Calu3 (cell line): ENCODE measurements at regions not wholly inside any gene's neighbourhood (a gene's known extent, or its start where the extent isn't known, plus 50 kb on each side); places are given as distances from the start of the nearest gene placed in this dataset.

Experiments used
- BruUV-seq: library from RNA; stranded (reverse); fragments of 400-500 nt; replicated peaks from 2 replicates; lab custom pipeline; 2021; lab: Mats Ljungman, UMichigan
- CTCF ChIA-PET: fragments of 300-600 bp; sonication (Branson Sonifier 250); formaldehyde crosslinking; loops from one replicate; lab custom pipeline; 2022; ENCODE audit warnings: antibody characterized with exemption; lab: Charles Lee
- DNase-seq: peaks from one replicate; pipeline ENCODE4 v3.0.0; 2022
- H3K27ac Mint-ChIP-seq: one replicate; pipeline ENCODE4 v1.8.0; 2022; ENCODE audit warnings: mixed read lengths; ENCODE audit not compliant: unreplicated experiment
- H3K27me3 Mint-ChIP-seq: one replicate; pipeline ENCODE4 v1.8.0; 2022; ENCODE audit warnings: mixed read lengths; ENCODE audit not compliant: unreplicated experiment
- H3K36me3 Mint-ChIP-seq: one replicate; pipeline ENCODE4 v1.8.0; 2022; ENCODE audit warnings: mild to moderate bottlenecking, moderate library complexity, mixed read lengths; ENCODE audit not compliant: insufficient read depth, unreplicated experiment
- H3K4me1 Mint-ChIP-seq: one replicate; pipeline ENCODE4 v1.8.0; 2022; ENCODE audit warnings: mild to moderate bottlenecking, low read depth, mixed read lengths; ENCODE audit not compliant: unreplicated experiment
- H3K4me3 Mint-ChIP-seq: one replicate; pipeline ENCODE4 v1.8.0; 2022; ENCODE audit warnings: mild to moderate bottlenecking, low read depth, moderate library complexity, mixed read lengths; ENCODE audit not compliant: unreplicated experiment
- H3K9me3 Mint-ChIP-seq: one replicate; pipeline ENCODE4 v1.8.0; 2022; ENCODE audit warnings: low read depth, mixed read lengths; ENCODE audit not compliant: unreplicated experiment
- intact Hi-C: fragments of 100-400 bp; cut with micrococcal nuclease; formaldehyde crosslinking; loops from one replicate; pipeline ENCODE4 v1.10.0; 2022; ENCODE audit not compliant: unreplicated experiment
- TF ChIP-seq, protein P1 (sequence below): fragments of 200-600 bp; IDR thresholded peaks from one replicate; pipeline ENCODE4 v1.8.0; 2022; ENCODE audit warnings: antibody characterized with exemption; ENCODE audit not compliant: unreplicated experiment

DNA sequence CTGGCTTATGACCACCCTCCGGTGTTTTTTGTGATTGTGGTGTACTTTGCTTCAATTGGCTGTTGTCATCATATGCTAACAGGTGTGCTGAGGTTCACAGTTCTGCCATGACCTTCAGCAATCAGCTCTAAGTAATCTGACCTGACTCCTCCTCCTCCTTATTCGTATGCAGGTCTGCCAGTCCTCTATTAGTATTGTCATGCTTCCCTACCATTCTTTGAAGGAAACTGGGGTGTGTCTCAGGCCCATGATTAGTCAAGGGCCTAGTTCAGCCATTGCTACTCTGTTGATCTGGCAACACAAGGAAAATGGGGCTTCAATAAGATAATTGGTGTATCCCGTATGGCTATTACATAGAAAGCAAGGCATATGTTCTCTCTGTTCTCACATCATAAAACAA is 332.3 kb upstream of the DPYD start:
- peaks cover 7% of the 10 kb centered on the region for H3K9me3 Mint-ChIP-seq
- H3K4me1 Mint-ChIP-seq, result no peaks in the 10 kb centered on the region
- no peaks in the 10 kb centered on the region for H3K27me3 Mint-ChIP-seq
- intact Hi-C loops, result no loop called here
- TF ChIP-seq, protein P1, sequence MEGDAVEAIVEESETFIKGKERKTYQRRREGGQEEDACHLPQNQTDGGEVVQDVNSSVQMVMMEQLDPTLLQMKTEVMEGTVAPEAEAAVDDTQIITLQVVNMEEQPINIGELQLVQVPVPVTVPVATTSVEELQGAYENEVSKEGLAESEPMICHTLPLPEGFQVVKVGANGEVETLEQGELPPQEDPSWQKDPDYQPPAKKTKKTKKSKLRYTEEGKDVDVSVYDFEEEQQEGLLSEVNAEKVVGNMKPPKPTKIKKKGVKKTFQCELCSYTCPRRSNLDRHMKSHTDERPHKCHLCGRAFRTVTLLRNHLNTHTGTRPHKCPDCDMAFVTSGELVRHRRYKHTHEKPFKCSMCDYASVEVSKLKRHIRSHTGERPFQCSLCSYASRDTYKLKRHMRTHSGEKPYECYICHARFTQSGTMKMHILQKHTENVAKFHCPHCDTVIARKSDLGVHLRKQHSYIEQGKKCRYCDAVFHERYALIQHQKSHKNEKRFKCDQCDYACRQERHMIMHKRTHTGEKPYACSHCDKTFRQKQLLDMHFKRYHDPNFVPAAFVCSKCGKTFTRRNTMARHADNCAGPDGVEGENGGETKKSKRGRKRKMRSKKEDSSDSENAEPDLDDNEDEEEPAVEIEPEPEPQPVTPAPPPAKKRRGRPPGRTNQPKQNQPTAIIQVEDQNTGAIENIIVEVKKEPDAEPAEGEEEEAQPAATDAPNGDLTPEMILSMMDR, result no peak
- no peak overlapping the region for H3K4me3 Mint-ChIP-seq
- no peaks in the 10 kb centered on the region for H3K36me3 Mint-ChIP-seq
- CTCF ChIA-PET, result no interaction called here
- BruUV-seq, result no TSS peak
- no peak overlapping the region for H3K27ac Mint-ChIP-seq
- no peak for DNase-seq

DNA sequence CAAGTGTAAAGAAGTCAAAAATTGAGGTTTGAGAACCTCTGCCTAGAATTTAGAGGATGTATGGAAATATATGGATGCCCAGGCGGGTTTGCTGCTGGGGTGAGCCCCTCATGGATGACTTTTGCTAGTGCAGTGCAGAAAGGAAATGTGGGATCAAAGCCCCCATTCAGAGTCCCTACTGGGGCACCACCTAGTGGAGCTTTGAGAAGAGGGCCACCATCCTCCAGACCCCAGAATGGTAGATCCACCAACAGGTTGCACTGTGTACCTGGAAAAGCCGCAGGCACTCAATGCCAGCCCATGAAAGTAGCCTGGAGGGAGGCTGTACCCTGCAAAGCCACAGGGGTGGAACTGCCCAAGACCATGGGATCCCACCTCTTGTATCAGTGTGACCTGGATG is 330.7 kb upstream of the DPYD start:
- Mint-ChIP-seq H3K36me3 (no peaks in the 10 kb centered on the region), H3K4me3 (no peak overlapping the region), H3K27ac (no peak overlapping the region), H3K27me3 (no peaks in the 10 kb centered on the region), H3K4me1 (no peaks in the 10 kb centered on the region), H3K9me3 (peaks cover 7% of the 10 kb centered on the region)
- no peak for DNase-seq
- intact Hi-C loops, result no loop called here
- no TSS peak for BruUV-seq
- TF ChIP-seq, protein P1, result no peak
- CTCF ChIA-PET, result no interaction called here

- intact Hi-C loops, result no loop called here
- no peaks in the 10 kb centered on the region for H3K4me1 Mint-ChIP-seq
- H3K36me3 Mint-ChIP-seq, result no peaks in the 10 kb centered on the region
- no TSS peak for BruUV-seq
- CTCF ChIA-PET, result no interaction called here
- H3K4me3 Mint-ChIP-seq, result no peak overlapping the region
- TF ChIP-seq, protein P1, result no peak
- H3K9me3 Mint-ChIP-seq, result peaks cover 15% of the 10 kb centered on the region
- DNase-seq, result no peak
- H3K27me3 Mint-ChIP-seq, result no peaks in the 10 kb centered on the region
- H3K27ac Mint-ChIP-seq, result no peak overlapping the region
Measured at GRCh38 chr1:98232678-98233077, 311.8 kb upstream of the DPYD start.

- H3K4me1 Mint-ChIP-seq, result peaks cover 22% of the 10 kb centered on the region
- no peak for DNase-seq
- TF ChIP-seq, protein P1, result no peak
- no peak overlapping the region for H3K27ac Mint-ChIP-seq
- intact Hi-C loops, result loop anchor here (10.0 kb wide), 1 partner anchor 242 kb away; no protein-coding TSS in a partner anchor
- peaks cover 8% of the 10 kb centered on the region for H3K9me3 Mint-ChIP-seq
- no peaks in the 10 kb centered on the region for H3K27me3 Mint-ChIP-seq
- no peaks in the 10 kb centered on the region for H3K36me3 Mint-ChIP-seq
- CTCF ChIA-PET, result interaction anchor here (0.6 kb wide), 1 partner anchor 13 kb away, joined by 6 read pairs; no protein-coding TSS in a partner anchor
- no peak overlapping the region for H3K4me3 Mint-ChIP-seq
- no TSS peak for BruUV-seq
Measured at GRCh38 chr1:98222706-98223105, 301.9 kb upstream of the DPYD start.
